ENCODE measurements at regions not wholly inside any gene's neighbourhood (a gene's known extent, or its start where the extent isn't known, plus 50 kb on each side); places are given as distances from the start of the nearest gene placed in this dataset.

GRCh38 chr1:234661317-234661928 lies 51.4 kb upstream of the IRF2BP2 start:
- CTCF ChIA-PET = no interaction called here
- no peaks in the 10 kb centered on the region for H3K36me3 Mint-ChIP-seq (ENCODE audit: low read depth)
- peaks cover 9% of the 10 kb centered on the region for H3K4me1 Mint-ChIP-seq
- intact Hi-C loops (cut with micrococcal nuclease) = no loop called here
- no peak for TF ChIP-seq CTCF (IDR thresholded peaks at IDR 0.05)
- H3K27ac Mint-ChIP-seq = no peak overlapping the region
- no peak overlapping the region for H3K4me3 Mint-ChIP-seq
- DNase-seq = no peak
- H3K9me3 Mint-ChIP-seq = no peaks in the 10 kb centered on the region
- H3K27me3 Mint-ChIP-seq = no peaks in the 10 kb centered on the region
- POLR2A ChIA-PET = no interaction called here
- ATAC-seq (ENCODE audit: low read depth) = no peak

- Mint-ChIP-seq H3K9me3 (no peaks in the 10 kb centered on the region), H3K27me3 (no peaks in the 10 kb centered on the region), H3K27ac (no peak overlapping the region), H3K4me3 (no peak overlapping the region), H3K4me1 (peaks cover 9% of the 10 kb centered on the region), H3K36me3 (ENCODE audit: low read depth) (no peaks in the 10 kb centered on the region)
- ChIA-PET POLR2A (no interaction called here), CTCF (no interaction called here)
- ATAC-seq (ENCODE audit: low read depth) (no peak), DNase-seq (no peak)
- intact Hi-C loops (cut with micrococcal nuclease) = no loop called here
- TF ChIP-seq CTCF (IDR thresholded peaks at IDR 0.05) = no peak
These were observed 50.7 kb upstream of the IRF2BP2 start for GRCh38 chr1:234660536-234661316.
